ENCODE measurements at regions not wholly inside any gene's neighbourhood (a gene's known extent, or its start where the extent isn't known, plus 50 kb on each side); places are given as distances from the start of the nearest gene placed in this dataset.

- no peak overlapping the region for H3K27ac ChIP-seq
- no peak overlapping the region for H3K4me3 ChIP-seq (replicated peaks in 1 of 3)
- TF ChIP-seq POLR2A (IDR thresholded peaks at IDR 0.05) (no peak), CTCF (IDR thresholded peaks at IDR 0.05) (no peak)
- no peak for DNase-seq
- no peaks in the 10 kb centered on the region for H3K9me3 ChIP-seq
- H3K27me3 ChIP-seq = no peaks in the 10 kb centered on the region
- intact Hi-C loops (cut with DNase I) = no loop called here
- H3K36me3 ChIP-seq = no peaks in the 10 kb centered on the region
- peaks cover 0 to 11% of the 10 kb centered on the region in 2 donors for H3K4me1 ChIP-seq
- WGBS, 2 donors = 92 to 98% methylated on average over 1 of the region's 1 CpG
Measured at GRCh38 chr21:35351434-35351833, 302.3 kb upstream of the RUNX1 start.

- Histone ChIP-seq H3K36me3 (no peaks in the 10 kb centered on the region), H3K4me1 (peaks cover 0 to 11% of the 10 kb centered on the region in 2 donors), H3K9me3 (no peaks in the 10 kb centered on the region), H3K27me3 (no peaks in the 10 kb centered on the region), H3K27ac (no peak overlapping the region), H3K4me3 (replicated peaks in 1 of 3) (no peak overlapping the region)
- no peak for TF ChIP-seq POLR2A (IDR thresholded peaks at IDR 0.05)
- TF ChIP-seq CTCF (IDR thresholded peaks at IDR 0.05) = no peak
- 60 to 84% methylated on average over 2 of the region's 2 CpGs for WGBS, 2 donors
- DNase-seq = no peak
- intact Hi-C loops (cut with DNase I) = no loop called here
Measured at GRCh38 chr21:35350965-35351364, 301.9 kb upstream of the RUNX1 start.

GRCh38 chr21:35349376-35350080 lies 300.4 kb upstream of the RUNX1 start:
- peak in 1 of 2 donors; percentile 10 for DNase-seq
- no peak for TF ChIP-seq POLR2A (IDR thresholded peaks at IDR 0.05)
- TF ChIP-seq CTCF (IDR thresholded peaks at IDR 0.05) = no peak
- Histone ChIP-seq H3K4me3 (replicated peaks in 1 of 3) (no peak overlapping the region), H3K9me3 (no peaks in the 10 kb centered on the region), H3K36me3 (no peaks in the 10 kb centered on the region), H3K27me3 (no peaks in the 10 kb centered on the region), H3K27ac (no peak overlapping the region), H3K4me1 (peaks cover 0 to 11% of the 10 kb centered on the region in 2 donors)
- intact Hi-C loops (cut with DNase I) = no loop called here
- WGBS, 2 donors = 54 to 56% methylated on average over 9 of the region's 9 CpGs

- H3K36me3 ChIP-seq = no peaks in the 10 kb centered on the region
- H3K27ac ChIP-seq = no peak overlapping the region
- H3K4me3 ChIP-seq (replicated peaks in 1 of 3) = no peak overlapping the region
- TF ChIP-seq CTCF (IDR thresholded peaks at IDR 0.05) (no peak), POLR2A (IDR thresholded peaks at IDR 0.05) (no peak)
- no peaks in the 10 kb centered on the region for H3K9me3 ChIP-seq
- WGBS, 2 donors = 39 to 43% methylated on average over 1 of the region's 1 CpG
- intact Hi-C loops (cut with DNase I) = no loop called here
- no peak for DNase-seq
- peaks cover 0 to 11% of the 10 kb centered on the region in 2 donors for H3K4me1 ChIP-seq
- H3K27me3 ChIP-seq = no peaks in the 10 kb centered on the region
Measured at GRCh38 chr21:35348686-35349085, 299.6 kb upstream of the RUNX1 start.

GRCh38 chr21:35346697-35347096 lies 297.6 kb upstream of the RUNX1 start:
- no peaks in the 10 kb centered on the region for H3K27me3 ChIP-seq
- H3K4me3 ChIP-seq (replicated peaks in 1 of 3) = no peak overlapping the region
- 94 to 98% methylated on average over 4 of the region's 4 CpGs for WGBS, 2 donors
- DNase-seq = no peak
- intact Hi-C loops (cut with DNase I) = no loop called here
- H3K27ac ChIP-seq = no peak overlapping the region
- no peaks in the 10 kb centered on the region for H3K9me3 ChIP-seq
- no peaks in the 10 kb centered on the region for H3K4me1 ChIP-seq
- no peaks in the 10 kb centered on the region for H3K36me3 ChIP-seq
- no peak for TF ChIP-seq POLR2A (IDR thresholded peaks at IDR 0.05)
- no peak for TF ChIP-seq CTCF (IDR thresholded peaks at IDR 0.05)

All from thyroid gland (tissue), 4 donors.